SJSA1 (cell line): ENCODE measurements at regions not wholly inside any gene's neighbourhood (a gene's known extent, or its start where the extent isn't known, plus 50 kb on each side); places are given as distances from the start of the nearest gene placed in this dataset.
"Not testable (repeated sequence)": the region's sequence is repeated elsewhere in the genome, so short reads cannot be mapped to it uniquely, and the experiment has no call there.

Experiments
- DNase-seq, 2 experiments: peaks; one replicate each; pipeline ENCODE4 v3.0.0-alpha.2; 2015 to 2020; ENCODE audit warnings: low spot score in 2 of 2, low read depth in 1 of 2
- H3K27ac ChIP-seq: fragments of 250-450 bp; sonication (Bioruptor Pico); 2 replicates; pipeline ENCODE4 v1.5.1; 2020; ENCODE audit warnings: mild to moderate bottlenecking, moderate library complexity
- H3K27me3 ChIP-seq: fragments of 250-450 bp; sonication (Bioruptor Pico); replicated peaks from 2 replicates; pipeline ENCODE4 v1.5.1; 2020; ENCODE audit warnings: mild to moderate bottlenecking, moderate library complexity
- H3K36me3 ChIP-seq: fragments of 250-450 bp; sonication (Bioruptor Pico); 2 replicates; pipeline ENCODE4 v1.5.1; 2020; ENCODE audit warnings: mild to moderate bottlenecking
- H3K4me1 ChIP-seq: fragments of 250-450 bp; sonication (Bioruptor Pico); replicated peaks from 2 replicates; pipeline ENCODE4 v1.6.1; 2021; ENCODE audit warnings: mild to moderate bottlenecking
- H3K4me3 ChIP-seq: fragments of 250-450 bp; sonication (Bioruptor Pico); 2 replicates; pipeline ENCODE4 v1.5.1; 2020; ENCODE audit warnings: mild to moderate bottlenecking
- H3K9me3 ChIP-seq: fragments of 250-450 bp; sonication (Bioruptor Pico); replicated peaks from 2 replicates; pipeline ENCODE4 v1.5.1; 2020; ENCODE audit warnings: mild to moderate bottlenecking

DNA sequence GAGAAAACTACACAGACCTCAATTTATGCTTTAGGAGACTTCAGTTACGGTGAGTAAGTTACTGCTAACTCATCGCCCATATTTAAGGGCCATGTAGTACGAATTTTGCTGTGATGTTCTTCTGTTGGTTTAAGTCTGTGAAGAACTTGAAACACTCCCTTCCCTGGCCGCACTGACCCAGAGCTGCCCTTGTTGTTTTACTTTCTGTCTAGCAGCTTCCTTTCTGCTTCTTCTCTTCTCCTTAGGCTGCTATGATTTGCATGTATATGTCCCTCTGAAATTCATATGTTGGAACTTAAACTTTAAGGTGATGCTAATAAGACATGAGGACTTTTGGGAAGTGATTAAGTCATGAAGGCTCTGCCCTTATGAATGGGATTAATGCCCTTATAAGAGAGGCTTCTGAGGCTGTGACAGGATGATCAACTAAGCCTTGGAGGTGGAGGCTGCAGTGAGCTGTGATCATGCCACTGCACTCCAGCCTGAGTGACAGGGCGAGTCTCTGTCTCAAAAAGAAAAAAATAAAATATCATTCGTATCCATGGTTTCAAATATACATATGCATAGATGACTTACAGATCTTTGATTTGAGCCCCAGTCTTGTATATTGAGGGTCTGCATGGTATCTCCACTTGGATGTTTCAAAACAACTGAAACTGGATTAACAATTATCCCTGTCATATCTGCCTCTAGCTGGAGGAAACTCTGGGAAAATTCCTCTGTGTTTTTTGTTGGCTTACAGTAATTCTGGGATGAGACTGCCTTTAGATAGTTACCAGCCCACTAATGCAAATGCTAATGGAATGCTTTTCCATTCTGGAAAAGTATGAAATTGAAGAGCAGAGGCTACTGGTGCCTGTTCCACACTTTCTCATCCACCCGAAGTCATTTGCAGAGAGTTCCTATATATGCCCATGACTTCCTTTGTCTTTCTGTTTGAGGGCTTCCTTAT is 263.4 kb upstream of the ACTBL2 start:
- DNase-seq, result peak in 1 of 2 experiments; percentile 47
- H3K27me3 ChIP-seq, result no peaks in the 10 kb centered on the region
- no peaks in the 10 kb centered on the region for H3K9me3 ChIP-seq
- no peak overlapping the region for H3K4me3 ChIP-seq
- H3K4me1 ChIP-seq, result peaks cover 26% of the 10 kb centered on the region
- H3K36me3 ChIP-seq, result no peaks in the 10 kb centered on the region
- peak overlapping the region; percentile 23; the same call in 1 of the 2 replicates for H3K27ac ChIP-seq

GRCh38 chr5:57745029-57745428 is 262.4 kb upstream of the ACTBL2 start:
- Histone ChIP-seq H3K4me1 (peaks cover 26% of the 10 kb centered on the region), H3K36me3 (no peaks in the 10 kb centered on the region), H3K27me3 (no peaks in the 10 kb centered on the region), H3K27ac (no peak overlapping the region), H3K4me3 (no peak overlapping the region), H3K9me3 (no peaks in the 10 kb centered on the region)
- peak in 1 of 2 experiments; percentile 61 for DNase-seq

GRCh38 chr5:57741336-57741735 is 258.7 kb upstream of the ACTBL2 start:
- no peaks in the 10 kb centered on the region for H3K36me3 ChIP-seq
- DNase-seq, result no peak
- H3K27ac ChIP-seq, result no peak overlapping the region
- no peaks in the 10 kb centered on the region for H3K9me3 ChIP-seq
- H3K27me3 ChIP-seq, result no peaks in the 10 kb centered on the region
- H3K4me3 ChIP-seq, result no peak overlapping the region
- H3K4me1 ChIP-seq, result peaks cover 32% of the 10 kb centered on the region

DNA sequence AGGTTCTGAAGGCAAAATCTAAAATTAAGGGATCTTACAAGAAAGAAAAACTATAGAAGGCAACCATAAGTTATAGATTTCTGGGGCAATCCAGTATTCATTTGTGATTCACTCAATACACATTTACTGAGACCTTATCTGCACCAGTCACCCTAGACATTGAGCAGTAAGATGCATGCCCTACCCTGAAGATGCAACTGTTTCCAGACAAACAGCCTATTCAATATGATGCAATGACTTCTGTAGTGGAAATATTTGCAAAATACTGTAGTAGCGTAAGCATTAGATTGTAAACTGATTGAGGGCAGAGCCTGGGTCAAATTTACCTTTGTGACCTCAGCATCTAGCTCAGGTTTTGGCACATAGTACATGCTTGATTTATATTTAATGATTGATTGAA is 256.2 kb upstream of the ACTBL2 start:
- H3K4me3 ChIP-seq, result no peak overlapping the region
- peaks cover 32% of the 10 kb centered on the region for H3K4me1 ChIP-seq
- no peak for DNase-seq
- H3K27ac ChIP-seq, result no peak overlapping the region
- no peaks in the 10 kb centered on the region for H3K36me3 ChIP-seq
- no peaks in the 10 kb centered on the region for H3K9me3 ChIP-seq
- no peaks in the 10 kb centered on the region for H3K27me3 ChIP-seq

- H3K27me3 ChIP-seq, result no peaks in the 10 kb centered on the region
- H3K4me3 ChIP-seq, result no peak overlapping the region
- no peak overlapping the region for H3K27ac ChIP-seq
- DNase-seq, result no peak
- no peaks in the 10 kb centered on the region for H3K9me3 ChIP-seq
- peaks cover 30% of the 10 kb centered on the region for H3K4me1 ChIP-seq
- no peaks in the 10 kb centered on the region for H3K36me3 ChIP-seq
Measured at GRCh38 chr5:57738301-57738700, 255.7 kb upstream of the ACTBL2 start.

DNA sequence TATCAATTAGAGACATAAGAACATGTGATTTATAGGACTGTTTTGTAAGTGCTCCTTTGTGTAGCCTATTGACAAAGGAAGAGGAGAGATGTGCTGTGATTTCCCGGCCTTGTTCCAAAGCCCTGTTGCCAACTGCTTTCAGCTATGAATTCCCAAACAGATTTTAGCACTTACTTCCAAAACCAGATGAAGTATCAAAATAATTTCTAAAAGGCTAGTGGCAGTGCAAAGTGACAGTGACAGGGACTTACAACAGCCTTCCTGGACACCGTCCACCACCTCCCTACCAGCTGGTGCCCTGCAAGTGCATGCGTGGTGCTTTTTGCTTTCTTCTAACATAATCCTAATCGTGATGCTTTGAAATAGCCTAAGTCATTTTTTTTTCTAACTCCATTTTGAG is 254.1 kb upstream of the ACTBL2 start:
- peak overlapping the region; percentile 85 for H3K27ac ChIP-seq
- H3K9me3 ChIP-seq, result no peaks in the 10 kb centered on the region
- DNase-seq, result no peak
- H3K4me1 ChIP-seq, result peaks cover 30% of the 10 kb centered on the region
- no peaks in the 10 kb centered on the region for H3K27me3 ChIP-seq
- H3K36me3 ChIP-seq, result no peaks in the 10 kb centered on the region
- H3K4me3 ChIP-seq, result no peak overlapping the region

DNA sequence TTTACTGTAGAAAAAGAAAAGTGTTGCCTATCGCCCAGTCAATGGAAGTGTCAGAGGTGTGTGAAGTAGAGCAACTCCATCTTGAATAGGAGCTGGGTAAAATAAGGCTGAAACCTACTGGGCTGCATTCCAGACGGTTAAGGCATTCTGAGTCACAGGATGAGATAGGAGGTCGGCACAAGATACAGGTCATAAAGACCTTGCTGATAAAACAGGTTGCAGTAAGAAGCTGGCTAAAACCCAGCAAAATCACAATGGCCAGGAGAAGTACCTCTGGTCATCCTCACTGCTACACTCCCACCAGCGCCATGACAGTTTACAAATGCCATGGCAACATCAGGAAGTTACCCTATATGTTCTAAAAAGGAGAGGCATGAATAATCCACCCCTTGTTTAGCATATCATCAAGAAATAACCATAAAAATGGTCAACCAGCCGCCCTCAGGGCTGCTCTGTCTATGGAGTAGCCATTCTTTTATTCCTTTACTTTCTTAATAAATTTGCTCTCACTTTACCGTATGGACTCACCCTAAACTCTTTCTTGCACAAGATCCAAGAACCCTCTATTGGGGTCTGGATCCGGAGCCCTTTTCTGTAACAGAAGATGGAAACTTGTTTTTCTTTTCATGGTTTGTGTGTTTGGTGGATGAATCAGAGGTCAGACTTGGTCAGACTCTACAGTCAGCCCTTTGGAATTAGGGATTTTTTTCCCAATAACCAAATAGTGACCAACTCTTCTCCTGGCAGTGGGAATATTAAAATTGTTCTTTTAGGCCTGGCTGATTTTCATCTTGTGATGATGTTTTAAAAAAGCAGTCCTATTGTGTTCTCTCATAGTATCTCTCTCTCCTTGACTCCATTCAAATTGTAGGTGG is 252.9 kb upstream of the ACTBL2 start:
- H3K4me3 ChIP-seq, H3K9me3 ChIP-seq, H3K27me3 ChIP-seq, H3K36me3 ChIP-seq: not testable (repeated sequence)
- H3K4me1 ChIP-seq, result peaks cover 30% of the 10 kb centered on the region
- DNase-seq, result peak; percentile 52 to 91
- H3K27ac ChIP-seq, result peak overlapping the region; percentile 85

GRCh38 chr5:57734296-57734695 is 251.7 kb upstream of the ACTBL2 start:
- Histone ChIP-seq H3K27ac (no peak overlapping the region), H3K4me1 (peaks cover 30% of the 10 kb centered on the region), H3K4me3 (no peak overlapping the region), H3K27me3 (no peaks in the 10 kb centered on the region), H3K36me3 (no peaks in the 10 kb centered on the region), H3K9me3 (no peaks in the 10 kb centered on the region)
- DNase-seq, result no peak

- H3K27me3 ChIP-seq, result no peaks in the 10 kb centered on the region
- peaks cover 13% of the 10 kb centered on the region for H3K4me1 ChIP-seq
Measured at GRCh38 chr5:57727591-57727990, 245.0 kb upstream of the ACTBL2 start.

GRCh38 chr5:57725658-57726504 is 243.3 kb upstream of the ACTBL2 start:
- no peaks in the 10 kb centered on the region for H3K27me3 ChIP-seq
- no peak for DNase-seq
- H3K27ac ChIP-seq, result no peak overlapping the region
- no peak overlapping the region for H3K4me3 ChIP-seq
- H3K4me1 ChIP-seq, result peaks cover 13% of the 10 kb centered on the region
- no peaks in the 10 kb centered on the region for H3K9me3 ChIP-seq
- H3K36me3 ChIP-seq, result no peaks in the 10 kb centered on the region

More at GRCh38 chr5:57727591-57727990, 245.0 kb upstream of the ACTBL2 start:
- Histone ChIP-seq H3K27ac (no peak overlapping the region), H3K4me3 (no peak overlapping the region), H3K9me3 (no peaks in the 10 kb centered on the region), H3K36me3 (no peaks in the 10 kb centered on the region)
- no peak for DNase-seq

DNA sequence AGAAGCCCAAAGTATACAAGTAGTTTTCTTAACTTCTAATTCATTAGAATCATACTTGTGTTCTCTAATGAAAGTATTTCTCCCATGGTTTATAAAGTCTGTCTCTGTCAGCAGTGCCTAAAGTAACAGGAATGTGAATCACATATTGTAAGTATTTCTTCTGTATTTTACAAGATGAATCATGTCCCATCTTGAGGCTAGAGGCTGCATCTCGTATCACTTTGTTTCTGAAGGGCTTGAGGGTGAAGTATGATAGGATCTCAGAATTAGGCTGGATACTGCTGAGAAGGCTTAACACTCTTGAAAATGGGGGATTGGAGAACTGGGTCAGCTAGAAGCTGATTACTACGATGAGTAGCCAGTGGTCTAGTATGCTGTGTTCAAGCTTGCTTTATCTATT is 242.2 kb upstream of the ACTBL2 start:
- Histone ChIP-seq H3K27ac (no peak overlapping the region), H3K27me3 (no peaks in the 10 kb centered on the region), H3K4me3 (no peak overlapping the region), H3K4me1 (peaks cover 13% of the 10 kb centered on the region), H3K36me3 (no peaks in the 10 kb centered on the region), H3K9me3 (no peaks in the 10 kb centered on the region)
- DNase-seq, result peak in 1 of 2 experiments; percentile 30

GRCh38 chr5:57721226-57721625 is 238.6 kb upstream of the ACTBL2 start:
- H3K4me1 ChIP-seq, result peaks cover 25% of the 10 kb centered on the region
- H3K27me3 ChIP-seq, result no peaks in the 10 kb centered on the region
- H3K36me3 ChIP-seq, result no peaks in the 10 kb centered on the region

DNA sequence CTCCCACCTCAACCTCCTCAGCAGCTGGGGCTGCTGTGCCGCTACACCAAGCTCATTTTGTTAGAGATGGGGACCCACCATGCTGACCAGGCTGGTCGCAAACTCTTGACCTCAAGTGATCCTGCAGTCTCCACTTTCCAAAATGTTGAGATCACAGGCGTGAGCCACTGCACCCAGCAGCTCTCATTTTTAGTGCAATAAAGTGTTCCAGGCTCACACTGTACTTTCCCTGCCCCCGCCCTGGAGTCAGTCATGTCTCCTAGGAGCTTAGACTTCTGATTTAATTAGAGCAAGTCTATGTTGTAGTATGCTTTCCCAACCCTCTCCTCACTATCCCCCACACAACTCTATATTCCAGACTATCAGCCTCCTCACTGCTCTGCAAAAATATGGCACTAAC is 238.0 kb upstream of the ACTBL2 start:
- no peak overlapping the region for H3K4me3 ChIP-seq
- H3K36me3 ChIP-seq, result no peaks in the 10 kb centered on the region
- no peak overlapping the region for H3K27ac ChIP-seq
- no peak for DNase-seq
- H3K27me3 ChIP-seq, result no peaks in the 10 kb centered on the region
- H3K9me3 ChIP-seq, result no peaks in the 10 kb centered on the region
- H3K4me1 ChIP-seq, result peaks cover 29% of the 10 kb centered on the region

More at GRCh38 chr5:57721226-57721625, 238.6 kb upstream of the ACTBL2 start:
- no peaks in the 10 kb centered on the region for H3K9me3 ChIP-seq
- no peak overlapping the region for H3K27ac ChIP-seq
- H3K4me3 ChIP-seq, result no peak overlapping the region
- no peak for DNase-seq
